Right atrium auricular region (tissue), 2 donors: ENCODE measurements at regions not wholly inside any gene's neighbourhood (a gene's known extent, or its start where the extent isn't known, plus 50 kb on each side); places are given as distances from the start of the nearest gene placed in this dataset.
"Not testable (repeated sequence)": the region's sequence is repeated elsewhere in the genome, so short reads cannot be mapped to it uniquely, and the experiment has no call there.

Source experiments
- DNase-seq: peaks from one replicate; pipeline ENCODE4 v3.0.0-alpha.2; 2019; ENCODE audit warnings: low spot score
- H3K27ac ChIP-seq, 2 donors: fragments of 200-600 bp; sonication (generic); 1 replicate in 1 of 2; 2 replicates in 1 of 2; pipeline ENCODE4 v1.5.1; 2016 to 2019
- H3K27me3 ChIP-seq, 2 donors: fragments of 200-600 bp; sonication (generic); one replicate each; pipeline versions ENCODE4 v1.5.1 to v1.6.0; 2017 to 2019
- H3K36me3 ChIP-seq: fragments of 200-600 bp; sonication (generic); one replicate; pipeline ENCODE4 v1.5.1; 2016
- H3K4me1 ChIP-seq, 2 donors: fragments of 200-600 bp; sonication (generic); one replicate each; pipeline versions ENCODE4 v1.5.1 to v1.6.0; 2017 to 2019
- H3K4me3 ChIP-seq, 2 donors: fragments of 200-600 bp; sonication (generic); 1 replicate in 1 of 2; 2 replicates in 1 of 2; pipeline ENCODE4 v1.5.1; 2017 to 2019; ENCODE audit warnings: mild to moderate bottlenecking in 1 of 2, moderate library complexity in 1 of 2
- H3K9me3 ChIP-seq, 2 donors: fragments of 200-600 bp; sonication (generic); one replicate each; pipeline ENCODE4 v1.5.1; 2019
- TF ChIP-seq, protein P1 (sequence below), 2 donors: fragments of 200-600 bp; sonication (generic); IDR thresholded peaks; one replicate each; pipeline ENCODE4 v1.5.1; 2019; ENCODE audit warnings: antibody characterized with exemption in 2 of 2

DNA sequence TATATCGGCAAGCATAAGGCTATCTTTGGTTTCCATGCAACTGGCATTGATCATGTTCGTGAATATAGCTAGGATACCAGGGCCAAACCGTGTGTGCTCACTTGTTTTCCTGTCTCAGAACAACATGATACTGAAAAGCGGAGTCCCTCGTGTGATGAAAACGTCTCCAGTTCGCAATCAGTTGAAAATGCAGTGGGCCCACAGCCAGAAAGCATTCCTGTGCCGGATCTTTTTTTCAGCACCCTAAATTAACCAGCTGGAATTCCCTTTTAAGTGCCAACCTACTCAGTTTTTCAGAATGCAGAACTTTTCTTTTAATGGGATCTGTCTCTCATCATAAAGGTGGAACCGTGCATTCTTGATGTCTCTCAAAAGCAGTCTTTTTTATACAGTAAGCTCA is 130.8 kb upstream of the FRG1 start:
- H3K4me1 ChIP-seq = no peaks in the 10 kb centered on the region
- H3K27ac ChIP-seq = no peak overlapping the region
- no peaks in the 10 kb centered on the region for H3K9me3 ChIP-seq
- H3K4me3 ChIP-seq = peak overlapping the region; percentile 11 to 29
- DNase-seq = no peak
- TF ChIP-seq, protein P1, sequence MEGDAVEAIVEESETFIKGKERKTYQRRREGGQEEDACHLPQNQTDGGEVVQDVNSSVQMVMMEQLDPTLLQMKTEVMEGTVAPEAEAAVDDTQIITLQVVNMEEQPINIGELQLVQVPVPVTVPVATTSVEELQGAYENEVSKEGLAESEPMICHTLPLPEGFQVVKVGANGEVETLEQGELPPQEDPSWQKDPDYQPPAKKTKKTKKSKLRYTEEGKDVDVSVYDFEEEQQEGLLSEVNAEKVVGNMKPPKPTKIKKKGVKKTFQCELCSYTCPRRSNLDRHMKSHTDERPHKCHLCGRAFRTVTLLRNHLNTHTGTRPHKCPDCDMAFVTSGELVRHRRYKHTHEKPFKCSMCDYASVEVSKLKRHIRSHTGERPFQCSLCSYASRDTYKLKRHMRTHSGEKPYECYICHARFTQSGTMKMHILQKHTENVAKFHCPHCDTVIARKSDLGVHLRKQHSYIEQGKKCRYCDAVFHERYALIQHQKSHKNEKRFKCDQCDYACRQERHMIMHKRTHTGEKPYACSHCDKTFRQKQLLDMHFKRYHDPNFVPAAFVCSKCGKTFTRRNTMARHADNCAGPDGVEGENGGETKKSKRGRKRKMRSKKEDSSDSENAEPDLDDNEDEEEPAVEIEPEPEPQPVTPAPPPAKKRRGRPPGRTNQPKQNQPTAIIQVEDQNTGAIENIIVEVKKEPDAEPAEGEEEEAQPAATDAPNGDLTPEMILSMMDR (IDR thresholded peaks at IDR 0.05) = no peak
- H3K27me3 ChIP-seq = no peaks in the 10 kb centered on the region
- no peaks in the 10 kb centered on the region for H3K36me3 ChIP-seq

DNA sequence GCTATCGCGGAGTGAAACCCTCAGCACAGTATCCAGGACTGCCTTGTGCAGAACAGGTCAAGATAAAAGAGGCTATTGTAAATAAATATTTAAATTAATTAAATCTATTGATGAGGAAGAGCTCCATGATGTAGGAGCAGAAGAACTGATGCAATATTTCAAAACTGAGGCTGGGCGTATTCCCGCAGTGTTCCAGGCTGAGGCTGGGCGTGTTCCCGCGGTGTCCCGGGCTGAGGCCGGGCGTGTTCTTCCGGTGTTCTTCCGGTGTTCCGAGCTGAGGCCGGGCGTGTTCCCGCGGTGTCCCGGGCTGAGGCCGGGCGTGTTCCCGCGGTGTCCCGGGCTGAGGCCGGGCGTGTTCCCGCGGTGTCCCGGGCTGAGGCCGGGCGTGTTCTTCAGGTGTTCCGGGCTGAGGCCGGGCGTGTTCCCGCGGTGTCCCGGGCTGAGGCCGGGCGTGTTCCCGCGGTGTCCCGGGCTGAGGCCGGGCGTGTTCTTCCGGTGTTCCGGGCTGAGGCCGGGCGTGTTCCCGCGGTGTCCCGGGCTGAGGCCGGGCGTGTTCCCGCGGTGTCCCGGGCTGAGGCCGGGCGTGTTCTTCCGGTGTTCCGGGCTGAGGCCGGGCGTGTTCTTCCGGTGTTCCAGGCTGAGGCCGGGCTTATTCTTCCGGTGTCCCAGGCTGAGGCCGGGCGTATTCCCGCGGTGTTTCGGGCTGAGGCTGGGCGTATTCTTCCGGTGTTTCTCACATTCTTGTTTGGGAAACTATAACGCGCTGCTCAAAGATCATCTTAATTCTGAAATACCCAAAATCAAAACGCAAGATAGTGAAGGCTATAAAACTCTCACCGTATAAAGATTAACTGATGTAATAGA is 130.1 kb upstream of the FRG1 start:
- H3K9me3 ChIP-seq, H3K4me1 ChIP-seq, DNase-seq, H3K36me3 ChIP-seq, H3K27me3 ChIP-seq, H3K27ac ChIP-seq: not testable (repeated sequence)
- H3K4me3 ChIP-seq = peak overlapping the region; percentile 11 to 29

DNA sequence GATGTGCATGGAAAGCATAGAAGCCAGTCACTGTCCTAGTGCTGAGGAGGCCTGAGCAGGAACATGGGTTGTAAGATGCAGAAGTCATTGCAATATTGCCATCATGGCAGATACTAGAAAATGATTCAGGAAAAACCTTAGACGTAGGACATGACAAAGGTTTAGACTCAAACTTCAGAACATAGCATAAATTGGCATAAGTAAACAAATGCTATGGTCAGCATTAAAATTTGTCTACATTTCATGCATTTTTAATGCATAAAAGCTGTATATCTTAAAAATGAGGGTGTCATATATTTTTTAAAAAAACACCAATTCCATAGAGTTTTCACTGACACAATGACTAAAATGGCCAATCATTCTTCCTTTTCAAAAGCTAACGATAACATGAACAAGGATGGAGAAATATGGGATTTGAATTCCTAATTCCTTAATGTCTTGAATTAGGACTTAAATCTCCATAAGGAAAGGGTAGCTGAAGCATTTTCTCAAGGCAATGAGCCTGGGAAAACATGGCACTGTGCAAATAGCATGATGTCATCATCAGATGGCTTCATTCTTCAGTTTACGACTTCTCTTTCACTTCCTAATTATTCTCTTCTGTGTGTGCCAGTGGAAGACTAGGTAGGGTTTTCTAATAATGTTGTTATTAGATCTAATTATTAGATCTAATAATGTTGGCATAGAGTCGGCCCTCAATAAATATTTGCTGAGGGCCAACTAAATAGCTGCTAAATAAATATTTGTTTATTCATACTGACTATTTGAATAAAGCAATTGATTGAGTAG is 125.1 kb upstream of the FRG1 start:
- Histone ChIP-seq H3K9me3 (no peaks in the 10 kb centered on the region), H3K4me1 (no peaks in the 10 kb centered on the region), H3K27ac (no peak overlapping the region), H3K36me3 (no peaks in the 10 kb centered on the region), H3K4me3 (no peak overlapping the region), H3K27me3 (no peaks in the 10 kb centered on the region)
- TF ChIP-seq, protein P1 (IDR thresholded peaks at IDR 0.05) = no peak
- DNase-seq = no peak

DNA sequence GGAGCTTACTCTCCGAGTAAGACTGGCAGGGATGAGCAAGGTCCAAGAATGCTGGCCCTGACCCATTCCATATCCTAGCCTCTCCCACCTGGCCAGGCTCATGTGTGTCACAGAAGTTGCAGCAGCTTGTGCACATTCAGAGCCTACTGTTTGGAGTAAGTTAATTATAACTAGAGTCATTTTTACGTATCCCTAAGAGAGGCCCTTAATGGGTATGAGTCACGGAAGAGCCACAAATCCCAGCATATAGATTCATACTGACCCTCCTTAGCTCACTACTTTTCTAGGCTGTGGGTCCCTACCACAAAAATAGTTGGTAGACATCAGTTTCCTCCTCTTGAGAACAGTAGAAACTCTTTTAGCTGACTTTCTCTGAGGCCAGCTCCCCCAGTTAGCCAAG is 118.3 kb upstream of the FRG1 start:
- no peaks in the 10 kb centered on the region for H3K36me3 ChIP-seq
- no peak for DNase-seq
- H3K9me3 ChIP-seq = no peaks in the 10 kb centered on the region
- TF ChIP-seq, protein P1 (IDR thresholded peaks at IDR 0.05) = no peak
- no peaks in the 10 kb centered on the region for H3K4me1 ChIP-seq
- no peak overlapping the region for H3K4me3 ChIP-seq
- no peak overlapping the region for H3K27ac ChIP-seq
- H3K27me3 ChIP-seq = no peaks in the 10 kb centered on the region

DNA sequence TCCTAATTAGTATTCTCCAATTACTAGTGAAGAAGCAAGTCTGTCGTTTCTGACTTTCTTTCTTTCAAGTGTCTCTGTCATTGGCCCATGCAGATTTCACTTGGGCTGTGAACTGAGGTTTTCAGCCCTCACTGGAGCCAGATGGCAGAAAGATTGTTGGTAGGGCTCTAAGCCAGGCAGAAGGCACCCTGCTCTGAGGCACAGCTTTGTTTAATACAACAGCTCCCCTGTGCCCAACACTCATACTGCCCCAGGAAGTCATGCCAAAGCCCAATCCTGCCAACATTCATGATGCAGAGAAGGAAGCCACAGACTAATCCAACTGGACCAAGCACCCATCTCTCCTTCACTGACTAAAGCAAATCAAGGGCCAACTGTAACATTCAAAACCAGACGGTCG is 117.1 kb upstream of the FRG1 start:
- H3K4me3 ChIP-seq = no peak overlapping the region
- H3K36me3 ChIP-seq = no peaks in the 10 kb centered on the region
- H3K4me1 ChIP-seq = no peaks in the 10 kb centered on the region
- TF ChIP-seq, protein P1 (IDR thresholded peaks at IDR 0.05) = no peak
- no peak for DNase-seq
- H3K27me3 ChIP-seq = no peaks in the 10 kb centered on the region
- no peaks in the 10 kb centered on the region for H3K9me3 ChIP-seq
- no peak overlapping the region for H3K27ac ChIP-seq

DNA sequence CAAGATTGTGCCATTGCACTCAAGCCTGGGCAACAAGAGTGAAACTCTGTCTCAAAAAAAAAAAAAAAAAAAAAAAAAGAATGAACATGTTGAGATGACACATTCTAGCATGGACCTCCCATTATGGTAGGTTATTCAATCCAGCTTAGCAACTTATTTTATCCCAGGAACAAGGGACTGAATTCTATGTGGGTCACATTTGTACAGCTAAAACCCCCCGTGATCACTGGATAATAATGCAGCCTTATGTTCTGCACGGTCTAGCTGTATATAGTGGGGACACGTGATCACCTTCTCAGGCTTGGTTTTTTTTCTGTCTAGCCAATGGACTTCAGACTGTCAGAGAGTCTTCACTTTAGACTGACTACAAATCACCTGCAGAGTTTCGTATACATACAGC is 115.2 kb upstream of the FRG1 start:
- no peaks in the 10 kb centered on the region for H3K9me3 ChIP-seq
- no peak overlapping the region for H3K4me3 ChIP-seq
- no peaks in the 10 kb centered on the region for H3K27me3 ChIP-seq
- TF ChIP-seq, protein P1 (IDR thresholded peaks at IDR 0.05) = no peak
- no peak for DNase-seq
- no peaks in the 10 kb centered on the region for H3K4me1 ChIP-seq
- no peaks in the 10 kb centered on the region for H3K36me3 ChIP-seq
- H3K27ac ChIP-seq = no peak overlapping the region
